SK-N-SH (cell line): ENCODE measurements at regions not wholly inside any gene's neighbourhood (a gene's known extent, or its start where the extent isn't known, plus 50 kb on each side); places are given as distances from the start of the nearest gene placed in this dataset.

Experiments
- CTCF ChIA-PET: fragments of 300-600, 350-600 bp; formaldehyde crosslinking; extraction: SDS; loops from one replicate; lab custom pipeline; 2021; lab: Yijun Ruan, JAX
- POLR2A ChIA-PET: fragments of 350-600 bp; sonication (Branson Sonifier 250); formaldehyde crosslinking; extraction: SDS; loops from one replicate; lab custom pipeline; 2020; ENCODE audit warnings: antibody characterized with exemption, inconsistent platforms; lab: Yijun Ruan, JAX
- DNase-seq: peaks from one replicate; pipeline ENCODE4 v3.0.0; 2012
- H2AFZ ChIP-seq: fragments of 200-600 bp; sonication (generic); 2 replicates; pipeline ENCODE4 v1.8.1; 2016; ENCODE audit warnings: antibody characterized with exemption, mild to moderate bottlenecking, low read depth
- H3F3A ChIP-seq: fragments of 200-600 bp; sonication (generic); replicated peaks from 2 replicates; pipeline ENCODE3; 2016; ENCODE audit warnings: antibody characterized with exemption, mild to moderate bottlenecking; ENCODE audit not compliant: insufficient read depth
- H3K27ac ChIP-seq, 2 experiments: fragments of 200-500 bp in 1 of 2; fragments of 200-600 bp in 1 of 2; sonication (Bioruptor generic) in 1 of 2; sonication (generic), shearing (Covaris generic) in 1 of 2; 2 replicates each; pipeline versions ENCODE4 v1.5.1 to v1.6.1; 2014 to 2016; ENCODE audit warnings: low read depth in 2 of 2, inconsistent platforms in 1 of 2, low read length in 1 of 2, mild to moderate bottlenecking in 1 of 2, mixed read lengths in 1 of 2
- H3K27me3 ChIP-seq: fragments of 200-600 bp; sonication (generic), shearing (Covaris generic); 2 replicates; pipeline ENCODE4 v1.6.1; 2016; ENCODE audit warnings: mixed run types; ENCODE audit not compliant: insufficient read depth
- H3K36me3 ChIP-seq, 2 experiments: fragments of 200-500 bp in 1 of 2; fragments of 200-600 bp in 1 of 2; sonication (Bioruptor generic) in 1 of 2; sonication (generic) in 1 of 2; replicated peaks in 1 of 2; 2 replicates each; pipeline versions ENCODE3 to v1.5.1; 2014 to 2016; ENCODE audit warnings: low read length in 1 of 2, mild to moderate bottlenecking in 1 of 2; ENCODE audit not compliant: insufficient read depth in 2 of 2, control insufficient read depth in 1 of 2
- H3K4me1 ChIP-seq, 2 experiments: fragments of 200-500 bp in 1 of 2; fragments of 200-600 bp in 1 of 2; sonication (Bioruptor generic) in 1 of 2; sonication (generic), shearing (Covaris generic) in 1 of 2; 2 replicates each; pipeline versions ENCODE4 v1.5.1 to v1.6.1; 2014 to 2016; ENCODE audit warnings: low read depth in 1 of 2, low read length in 1 of 2, mixed run types in 1 of 2; ENCODE audit not compliant: insufficient read depth in 2 of 2, control insufficient read depth in 1 of 2
- H3K4me2 ChIP-seq: fragments of 200-600 bp; sonication (generic), shearing (Covaris generic); 2 replicates; pipeline ENCODE4 v1.6.1; 2017; ENCODE audit warnings: mixed run types
- H3K4me3 ChIP-seq, 2 experiments: fragments of 200-500 bp in 1 of 2; fragments of 200-600 bp in 1 of 2; sonication (Bioruptor generic) in 1 of 2; sonication (generic), shearing (Covaris generic) in 1 of 2; 2 replicates each; pipeline versions ENCODE4 v1.5.1 to v1.8.1; 2014 to 2016; ENCODE audit warnings: low read depth in 2 of 2, inconsistent platforms in 1 of 2, low read length in 1 of 2, mild to moderate bottlenecking in 1 of 2, mixed read lengths in 1 of 2, moderate library complexity in 1 of 2
- H3K79me2 ChIP-seq: fragments of 200-600 bp; sonication (generic); 2 replicates; pipeline ENCODE4 v1.8.1; 2017; ENCODE audit warnings: mild to moderate bottlenecking; ENCODE audit not compliant: insufficient read depth
- H3K9ac ChIP-seq: fragments of 200-600 bp; sonication (generic); 2 replicates; pipeline ENCODE4 v1.6.1; 2017; ENCODE audit warnings: mixed run types
- H3K9me2 ChIP-seq: fragments of 200-600 bp; sonication (generic); 2 replicates; pipeline ENCODE4 v1.6.1; 2017; ENCODE audit warnings: mixed run types
- H3K9me3 ChIP-seq: fragments of 200-600 bp; sonication (generic); 2 replicates; pipeline ENCODE4 v1.6.1; 2017; ENCODE audit warnings: mixed run types, mild to moderate bottlenecking, moderate library complexity
- H4K20me1 ChIP-seq: fragments of 200-600 bp; sonication (generic); 2 replicates; pipeline ENCODE4 v1.6.1; 2017; ENCODE audit warnings: mild to moderate bottlenecking, mixed run types; ENCODE audit not compliant: insufficient read depth
- FOSL2 ChIP-seq: IDR thresholded peaks from 2 replicates; pipeline ENCODE4 v1.4.0; 2012; ENCODE audit warnings: low read depth, mild to moderate bottlenecking, moderate library complexity, borderline replicate concordance
- FOXJ3 ChIP-seq: sonication (generic); formaldehyde crosslinking; IDR thresholded peaks from 2 replicates; pipeline ENCODE4 v1.5.1; 2020; ENCODE audit warnings: mild to moderate bottlenecking, missing genetic modification reagents
- FOXM1 ChIP-seq: IDR thresholded peaks from 2 replicates; pipeline ENCODE4 v1.4.0; 2012; ENCODE audit warnings: low read depth, mild to moderate bottlenecking
- GATA2 ChIP-seq: sonication (generic); formaldehyde crosslinking; IDR thresholded peaks from 2 replicates; pipeline ENCODE4 v1.5.0; 2020; ENCODE audit warnings: mild to moderate bottlenecking, missing genetic modification reagents
- JUND ChIP-seq: IDR thresholded peaks from 2 replicates; pipeline ENCODE4 v1.4.0; 2012
- MXI1 ChIP-seq: IDR thresholded peaks from 2 replicates; pipeline ENCODE4 v1.6.1; 2012; ENCODE audit warnings: mild to moderate bottlenecking, low read depth, low read length, improper control_type of control experiment
- NFIC ChIP-seq: IDR thresholded peaks from 2 replicates; pipeline ENCODE4 v1.4.0; 2012; ENCODE audit warnings: borderline replicate concordance
- NRF1 ChIP-seq: IDR thresholded peaks from 2 replicates; pipeline ENCODE4 v1.6.1; 2012; ENCODE audit warnings: low read depth, mild to moderate bottlenecking, low read length
- POLR2AphosphoS5 ChIP-seq: IDR thresholded peaks from 2 replicates; pipeline ENCODE4 v1.6.1; 2012; ENCODE audit warnings: low read depth, low read length
- RAD21 ChIP-seq: IDR thresholded peaks from 2 replicates; pipeline ENCODE4 v1.6.1; 2012; ENCODE audit warnings: mild to moderate bottlenecking, low read length
- RCOR1 ChIP-seq: fragments of 150-350 bp; IDR thresholded peaks from 2 replicates; pipeline ENCODE4 v1.6.1; 2017; ENCODE audit warnings: antibody characterized with exemption, low read length
- RXRA ChIP-seq: IDR thresholded peaks from 2 replicates; pipeline ENCODE4 v1.4.0; 2012; ENCODE audit warnings: low read depth, mild to moderate bottlenecking, borderline replicate concordance
- SIN3A ChIP-seq: IDR thresholded peaks from 2 replicates; pipeline ENCODE4 v1.6.1; 2012; ENCODE audit warnings: low read depth, mild to moderate bottlenecking, low read length, moderate library complexity, borderline replicate concordance
- SMC3 ChIP-seq: IDR thresholded peaks from 2 replicates; pipeline ENCODE4 v1.6.1; 2012; ENCODE audit warnings: low read depth, low read length, improper control_type of control experiment
- TCF12 ChIP-seq: IDR thresholded peaks from 2 replicates; pipeline ENCODE4 v1.4.0; 2012
- TEAD4 ChIP-seq: IDR thresholded peaks from 2 replicates; pipeline ENCODE4 v1.4.0; 2012; ENCODE audit warnings: mild to moderate bottlenecking, borderline replicate concordance; ENCODE audit not compliant: insufficient read depth
- YY1 ChIP-seq: IDR thresholded peaks from 2 replicates; pipeline ENCODE4 v1.4.0; 2012; ENCODE audit warnings: low read depth, mild to moderate bottlenecking
- WGBS: methylation state at CpG from one replicate; pipeline ENCODE4 v1.1.6; 2017; ENCODE audit warnings: low lambda C conversion rate; 5-methylcytosine and 5-hydroxymethylcytosine counted together
- TF ChIP-seq, protein P1 (sequence below): fragments of 150-350 bp; IDR thresholded peaks from 2 replicates; pipeline ENCODE4 v1.6.1; 2017; ENCODE audit warnings: antibody characterized with exemption, low read length, low read depth, borderline replicate concordance

DNA sequence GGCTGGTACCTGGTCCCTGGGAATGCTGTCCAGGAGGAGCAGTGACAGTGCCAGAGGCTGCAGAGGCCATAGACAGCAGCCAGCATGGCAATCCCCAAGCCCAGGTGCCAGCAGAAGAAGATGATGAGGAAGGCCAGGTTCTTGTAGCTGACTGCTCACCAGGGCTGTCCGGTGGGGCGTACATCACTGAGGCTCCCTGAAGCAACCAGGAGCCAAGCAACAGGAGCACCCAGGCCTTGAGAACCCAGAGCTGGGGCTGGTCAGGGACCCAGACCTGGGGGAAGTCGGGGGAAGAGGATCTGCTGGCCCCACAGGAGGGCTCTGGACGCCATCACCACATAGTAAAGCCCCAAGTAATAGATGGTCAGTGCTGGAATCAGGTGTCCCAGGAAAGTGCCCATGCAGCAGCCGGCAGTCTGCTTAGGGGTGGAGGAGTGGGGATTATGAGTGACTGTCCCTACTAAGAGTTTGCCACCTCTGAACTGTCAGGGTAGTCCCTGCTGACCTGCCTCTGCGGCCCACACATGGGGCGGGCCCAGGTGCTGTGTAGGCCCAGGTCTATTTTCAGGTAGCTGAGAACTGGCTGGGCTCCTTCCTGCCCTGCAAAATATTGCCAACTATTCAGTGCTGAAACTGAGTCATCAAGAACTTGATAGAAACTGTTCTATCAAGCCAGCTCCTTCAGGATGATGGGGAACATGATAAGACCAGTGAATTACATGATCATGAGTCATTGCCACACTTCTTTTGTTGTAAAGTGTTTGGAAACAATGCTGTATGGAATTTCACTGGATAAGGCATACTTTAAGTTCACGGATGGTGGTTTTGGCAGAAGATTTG, 68.7 kb downstream of the CHRD start (continued):
- TF ChIP-seq YY1, result no peak
- TF ChIP-seq NFIC, result peak; percentile 93
- TF ChIP-seq FOSL2, result peak; percentile 98
- TF ChIP-seq SIN3A, result peak; percentile 35; the same call in 1 of the 2 replicates
- peak; percentile 99 for TF ChIP-seq JUND
- TF ChIP-seq FOXJ3 (CRISPR knock-in tag), result no peak
- TF ChIP-seq NRF1, result no peak
- no peak for TF ChIP-seq GATA2 (CRISPR knock-in tag)
- TF ChIP-seq SMC3, result no peak
- peak; percentile 94 for TF ChIP-seq TCF12
- TF ChIP-seq RAD21, result no peak
- TF ChIP-seq FOXM1, result no peak
- TF ChIP-seq RXRA, result peak; percentile 48; the same call in 1 of the 2 replicates
- TF ChIP-seq POLR2AphosphoS5, result peak; percentile 66; the same call in 1 of the 2 replicates
- TF ChIP-seq MXI1, result no peak

DNA sequence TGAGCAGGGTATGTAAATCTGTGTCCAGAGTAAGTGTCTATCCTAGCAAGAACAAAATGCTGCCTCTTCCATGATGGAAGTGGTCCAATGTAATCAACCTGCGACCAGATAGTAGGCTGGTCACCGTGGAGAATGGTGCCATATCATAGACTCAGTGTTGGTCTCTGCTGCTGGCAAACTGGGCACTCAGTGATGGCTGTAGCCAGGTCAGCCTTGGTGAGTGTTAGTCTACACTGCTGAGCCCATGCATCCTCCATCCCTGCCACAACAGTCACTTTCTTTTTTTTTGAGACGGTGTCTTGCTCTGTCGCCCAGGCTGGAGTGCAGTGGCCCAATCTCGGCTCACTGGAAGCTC, 69.3 kb downstream of the CHRD start:
- CTCF ChIA-PET, result interaction anchor here (2.2 kb wide), 1 partner anchor 21 kb away, joined by 6 read pairs; no protein-coding TSS in a partner anchor

More for the DNA sequence above, 69.3 kb downstream of the CHRD start:
- H3F3A ChIP-seq, result peaks cover 7% of the 10 kb centered on the region
- no peak for TF ChIP-seq RCOR1
- TF ChIP-seq TEAD4, result no peak
- TF ChIP-seq SIN3A, result no peak
- no peak for TF ChIP-seq GATA2 (CRISPR knock-in tag)
- TF ChIP-seq, protein P1, sequence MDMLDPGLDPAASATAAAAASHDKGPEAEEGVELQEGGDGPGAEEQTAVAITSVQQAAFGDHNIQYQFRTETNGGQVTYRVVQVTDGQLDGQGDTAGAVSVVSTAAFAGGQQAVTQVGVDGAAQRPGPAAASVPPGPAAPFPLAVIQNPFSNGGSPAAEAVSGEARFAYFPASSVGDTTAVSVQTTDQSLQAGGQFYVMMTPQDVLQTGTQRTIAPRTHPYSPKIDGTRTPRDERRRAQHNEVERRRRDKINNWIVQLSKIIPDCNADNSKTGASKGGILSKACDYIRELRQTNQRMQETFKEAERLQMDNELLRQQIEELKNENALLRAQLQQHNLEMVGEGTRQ, result no peak
- TF ChIP-seq RAD21, result no peak
- H4K20me1 ChIP-seq, result no peaks in the 10 kb centered on the region
- H3K36me3 ChIP-seq, result no peaks in the 10 kb centered on the region
- H3K27ac ChIP-seq, result peak overlapping the region in 1 of 2 experiments; percentile 52; a peak in 2 of 4 replicates
- POLR2A ChIA-PET, result no interaction called here
- 0 out of 2 replicates have a peak overlapping the region, but pooled peaks have one; percentile 30 for H3K4me2 ChIP-seq
- H3K9me3 ChIP-seq, result no peaks in the 10 kb centered on the region
- H3K4me3 ChIP-seq, result no peak overlapping the region
- 59% methylated on average over 5 of the region's 5 CpGs for WGBS
- DNase-seq, result no peak
- H3K9ac ChIP-seq, result no peak overlapping the region
- no peaks in the 10 kb centered on the region for H3K79me2 ChIP-seq
- H2AFZ ChIP-seq, result no peak overlapping the region
- H3K27me3 ChIP-seq, result no peaks in the 10 kb centered on the region
- no peaks in the 10 kb centered on the region for H3K4me1 ChIP-seq
- H3K9me2 ChIP-seq, result no peaks in the 10 kb centered on the region
